ENCODE measurements at regions not wholly inside any gene's neighbourhood (a gene's known extent, or its start where the extent isn't known, plus 50 kb on each side); places are given as distances from the start of the nearest gene placed in this dataset.

DNA sequence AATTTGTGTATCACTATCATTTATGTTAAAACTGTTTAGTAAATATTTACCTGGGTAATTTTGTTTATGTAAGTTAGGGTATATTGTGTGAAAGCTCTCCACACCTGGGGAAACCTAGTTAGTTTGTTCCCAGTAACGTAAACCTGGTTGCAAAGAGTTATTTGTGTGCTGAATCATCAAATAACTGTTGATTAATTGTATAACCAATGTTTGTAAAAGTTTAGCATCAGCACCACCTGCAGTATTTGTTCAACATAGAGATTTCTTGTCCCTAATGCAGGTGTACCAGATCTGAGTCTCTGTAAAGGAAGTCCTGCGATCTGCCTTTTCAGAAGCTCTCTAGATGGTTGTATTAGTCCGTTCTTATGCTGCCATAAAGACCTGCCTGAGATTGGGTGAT, 440.4 kb downstream of the COL12A1 start:
- DNase-seq (ENCODE audit: low spot score) = no peak

DNA sequence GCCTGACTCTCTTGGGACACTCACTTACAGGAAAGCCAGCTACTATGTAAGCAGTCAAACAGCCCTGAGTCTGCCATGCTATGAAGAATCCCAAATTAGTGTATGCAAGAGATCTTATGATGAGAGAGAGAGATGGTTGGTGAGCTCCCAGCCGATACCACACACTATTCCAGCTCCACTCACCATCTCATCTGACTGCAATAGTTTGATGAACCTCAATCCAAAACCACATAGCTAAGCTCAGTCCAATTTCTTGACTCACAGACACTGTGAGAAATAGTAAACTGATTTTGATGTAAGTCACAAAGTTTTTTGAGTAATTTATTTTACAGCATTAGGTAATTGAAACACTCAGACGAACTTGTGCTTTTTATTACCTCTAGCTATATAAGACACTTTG, 441.4 kb downstream of the COL12A1 start:
- peak; percentile 39 for DNase-seq (ENCODE audit: low spot score)

- no peak for DNase-seq (ENCODE audit: low spot score)
These were observed 443.0 kb downstream of the COL12A1 start for GRCh38 chr6:74762841-74763240.

DNA sequence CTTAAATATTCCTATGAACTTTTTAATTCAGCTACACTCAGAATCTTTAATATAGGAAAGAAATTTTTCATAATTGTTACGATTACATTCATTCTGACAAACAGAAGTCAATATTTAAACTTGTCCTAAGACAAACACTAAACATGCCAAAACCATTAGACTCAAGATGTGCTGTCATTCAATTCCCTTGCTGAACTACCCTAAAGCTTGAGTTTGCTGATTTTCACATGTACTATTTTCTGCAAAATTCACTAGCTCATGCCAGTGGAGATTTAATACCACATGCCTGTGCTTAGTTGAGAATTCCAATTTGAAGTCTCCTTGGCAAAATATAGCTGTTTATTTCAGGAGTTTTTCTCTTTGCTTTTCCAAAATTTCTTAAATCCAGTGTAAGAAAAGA, 448.0 kb downstream of the COL12A1 start:
- DNase-seq (ENCODE audit: low spot score) = no peak

GRCh38 chr6:74756923-74757322, 448.9 kb downstream of the COL12A1 start:
- no peak for DNase-seq (ENCODE audit: low spot score)

DNA sequence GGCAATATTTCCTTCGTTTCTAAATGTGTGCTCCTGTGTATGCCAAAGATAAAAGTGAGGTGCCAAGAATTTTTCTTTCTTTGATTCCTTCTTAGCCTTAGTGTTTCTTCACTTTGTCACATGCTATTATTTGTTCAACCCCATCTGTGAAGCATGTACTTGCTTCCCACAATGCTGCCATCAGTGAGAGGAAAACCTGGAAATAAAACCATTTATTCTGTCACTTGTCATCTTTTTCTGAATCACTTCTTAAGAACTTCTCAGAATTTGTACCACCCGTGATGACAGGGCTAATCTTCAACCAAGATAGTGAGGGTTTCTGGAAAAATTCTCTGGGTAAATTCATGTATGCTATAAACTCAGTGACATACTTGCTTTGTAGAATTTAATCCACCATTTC, 450.1 kb downstream of the COL12A1 start:
- no peak for DNase-seq (ENCODE audit: low spot score)

- no peak for DNase-seq (ENCODE audit: low spot score)
These were observed 450.7 kb downstream of the COL12A1 start for GRCh38 chr6:74755196-74755595.

DNA sequence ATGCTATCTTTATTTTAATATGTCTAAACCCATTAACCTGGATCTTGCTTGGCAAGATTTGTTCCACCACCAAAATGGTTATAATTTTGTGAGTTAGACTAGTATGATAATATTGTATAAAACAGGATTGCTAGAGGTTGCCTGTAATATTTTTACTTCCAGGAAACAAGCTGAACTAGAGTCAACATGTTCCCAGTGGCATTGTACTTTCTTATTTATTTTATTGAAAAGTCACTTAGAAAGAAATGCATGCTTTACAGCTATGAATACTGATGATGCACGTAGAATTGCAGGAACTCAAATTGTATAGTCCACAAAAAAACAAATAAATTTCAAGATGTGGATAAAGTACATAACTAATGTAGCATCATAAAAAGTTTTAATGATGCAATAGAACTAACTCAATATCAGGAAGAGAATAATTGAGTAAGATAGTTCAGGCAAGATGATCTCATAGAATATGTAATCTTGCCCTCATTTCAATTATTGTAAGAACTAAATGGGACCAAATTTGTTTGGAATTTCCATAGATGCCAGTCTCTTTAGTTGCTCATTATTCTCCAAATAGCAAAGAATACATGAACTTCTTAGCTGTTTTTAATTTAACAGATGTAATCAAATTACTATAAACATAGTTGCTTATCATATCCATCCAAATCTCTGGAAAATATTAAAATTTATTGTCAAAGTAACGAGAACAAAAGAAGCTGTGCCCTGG, 451.8 kb downstream of the COL12A1 start:
- no peak for DNase-seq (ENCODE audit: low spot score)

GRCh38 chr6:74752303-74752702, 453.6 kb downstream of the COL12A1 start:
- no peak for DNase-seq (ENCODE audit: low spot score)

GRCh38 chr6:74750826-74751225, 455.0 kb downstream of the COL12A1 start:
- no peak for DNase-seq (ENCODE audit: low spot score)

- DNase-seq (ENCODE audit: low spot score) = no peak
These were observed 456.4 kb downstream of the COL12A1 start for GRCh38 chr6:74749211-74750147.

DNA sequence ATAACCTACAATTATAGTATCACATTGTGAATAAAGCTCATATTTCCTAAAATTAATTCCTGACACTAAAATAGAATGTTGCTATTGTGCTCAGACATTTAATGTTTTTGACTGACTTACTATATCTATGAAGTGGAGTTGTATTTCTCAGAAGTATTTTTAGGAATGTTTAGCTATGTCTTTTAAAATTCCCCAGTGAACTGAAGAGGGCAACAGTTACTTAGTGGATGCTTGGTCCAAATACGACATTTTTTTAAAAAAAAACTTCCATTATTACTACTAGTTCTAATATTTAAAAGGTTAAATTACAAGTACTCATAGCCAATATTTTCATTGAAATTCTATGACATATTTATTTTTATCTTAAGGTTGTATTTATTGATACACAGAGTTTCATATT, 460.2 kb downstream of the COL12A1 start:
- DNase-seq (ENCODE audit: low spot score) = no peak

- DNase-seq (ENCODE audit: low spot score) = no peak
These were observed 462.9 kb downstream of the COL12A1 start for GRCh38 chr6:74742793-74743508.

GRCh38 chr6:74741646-74742045, 464.2 kb downstream of the COL12A1 start:
- no peak for DNase-seq (ENCODE audit: low spot score)

GRCh38 chr6:74735304-74735703, 470.5 kb downstream of the COL12A1 start:
- peak; percentile 69 for DNase-seq (ENCODE audit: low spot score)

GRCh38 chr6:74734901-74735300, 471.0 kb downstream of the COL12A1 start:
- no peak for DNase-seq (ENCODE audit: low spot score)

GRCh38 chr6:74733830-74734620, 471.8 kb downstream of the COL12A1 start:
- DNase-seq (ENCODE audit: low spot score) = peak; percentile 24

DNA sequence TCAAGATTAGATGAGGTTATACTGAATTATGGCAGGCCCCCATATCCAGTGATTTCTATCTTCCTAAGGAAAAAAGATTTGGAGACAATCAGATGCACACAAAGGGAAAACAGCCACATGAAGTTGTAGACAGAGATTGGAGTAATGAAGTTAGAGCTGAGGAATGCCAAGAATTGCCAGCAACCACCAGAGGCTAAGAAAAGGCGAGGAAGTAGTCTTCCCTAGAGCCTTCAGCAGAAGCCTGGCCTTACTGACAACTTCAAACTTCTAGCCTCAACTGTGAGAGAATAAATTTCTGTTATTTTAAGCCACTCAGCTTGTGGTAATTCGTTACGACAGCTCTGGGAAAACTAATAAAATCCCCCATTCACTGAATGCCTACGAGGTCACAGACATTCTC, 473.9 kb downstream of the COL12A1 start:
- DNase-seq (ENCODE audit: low spot score) = peak; percentile 43

GRCh38 chr6:74731204-74731603, 474.6 kb downstream of the COL12A1 start:
- peak; percentile 5 for DNase-seq (ENCODE audit: low spot score)

- DNase-seq (ENCODE audit: low spot score) = no peak
These were observed 484.9 kb downstream of the COL12A1 start for GRCh38 chr6:74720923-74721322.

DNA sequence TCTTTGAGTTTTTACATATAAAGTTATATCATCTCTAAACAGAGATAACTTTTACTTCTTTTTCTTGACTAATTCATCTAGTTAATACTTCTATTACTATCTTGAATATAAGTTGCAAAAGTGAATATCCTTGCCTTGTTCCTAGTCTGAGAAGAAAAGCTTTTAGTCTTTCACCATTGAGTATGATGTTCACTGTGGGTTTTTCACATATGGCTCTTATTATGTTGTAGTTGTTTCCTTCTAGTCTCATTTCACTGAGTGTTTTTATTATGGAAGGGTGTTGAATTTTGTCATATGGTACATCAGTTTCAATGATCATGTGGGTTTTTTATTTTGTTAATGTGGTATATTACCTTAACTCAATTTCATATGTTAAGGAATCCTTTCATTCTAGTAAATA, 488.3 kb downstream of the COL12A1 start:
- DNase-seq (ENCODE audit: low spot score) = no peak

Measured in AG20443 (cell line).